HEK293 (cell line): ENCODE measurements at regions not wholly inside any gene's neighbourhood (a gene's known extent, or its start where the extent isn't known, plus 50 kb on each side); places are given as distances from the start of the nearest gene placed in this dataset.
"Not testable (repeated sequence)": the region's sequence is repeated elsewhere in the genome, so short reads cannot be mapped to it uniquely, and the experiment has no call there.

ENCODE experiments used
- CTCF ChIA-PET: fragments of 350-600 bp; formaldehyde crosslinking; extraction: SDS; loops from one replicate; lab custom pipeline; 2021; ENCODE audit warnings: antibody characterized with exemption; lab: Yijun Ruan, JAX
- POLR2A ChIA-PET: fragments of 300-600 bp; formaldehyde crosslinking; extraction: SDS; loops from one replicate; lab custom pipeline; 2020; ENCODE audit warnings: antibody characterized with exemption, inconsistent platforms; lab: Yijun Ruan, JAX
- H3K27ac ChIP-seq: fragments of 200-500 bp; sonication (Bioruptor generic); 2 replicates; pipeline ENCODE4 v1.5.1; 2014; ENCODE audit warnings: low read depth, low read length, control low read depth, inconsistent platforms; ENCODE audit errors: extremely low read depth
- H3K36me3 ChIP-seq, 2 experiments: fragments of 200-500 bp in 1 of 2; sonication (Bioruptor generic) in 1 of 2; 1 replicate in 1 of 2; 2 replicates in 1 of 2; pipeline ENCODE4 v1.5.1; 2014 to 2017; ENCODE audit warnings: inconsistent platforms in 2 of 2, low read length in 2 of 2; ENCODE audit not compliant: control insufficient read depth in 2 of 2, insufficient read depth in 1 of 2
- H3K4me1 ChIP-seq: fragments of 200-500 bp; sonication (Bioruptor generic); 2 replicates; pipeline ENCODE4 v1.5.1; 2014; ENCODE audit warnings: mild to moderate bottlenecking, low read length, inconsistent platforms; ENCODE audit not compliant: control insufficient read depth, insufficient read depth
- H3K4me3 ChIP-seq: 2 replicates; pipeline ENCODE4 v1.5.1; 2011; ENCODE audit warnings: low read depth, mild to moderate bottlenecking, control low read depth, low read length, moderate library complexity
- H3K9me3 ChIP-seq: fragments of 200-500 bp; sonication (Bioruptor generic); 2 replicates; pipeline ENCODE4 v1.5.1; 2014; ENCODE audit warnings: low read depth, low read length, inconsistent platforms; ENCODE audit not compliant: control insufficient read depth, insufficient read depth
- INSM2 ChIP-seq: fragments of 450-650 bp; formaldehyde crosslinking; IDR thresholded peaks from 2 replicates; pipeline ENCODE4 v1.5.1; 2016; ENCODE audit warnings: missing biosample characterization, missing genetic modification characterization
- KLF1 ChIP-seq: fragments of 450-650 bp; formaldehyde crosslinking; IDR thresholded peaks from 2 replicates; pipeline ENCODE4 v1.5.1; 2016; ENCODE audit warnings: missing biosample characterization, missing genetic modification characterization
- OVOL3 ChIP-seq: fragments of 450-650 bp; formaldehyde crosslinking; IDR thresholded peaks from 2 replicates; pipeline ENCODE4 v1.5.1; 2016; ENCODE audit warnings: missing biosample characterization, missing genetic modification characterization
- PRDM6 ChIP-seq: fragments of 450-650 bp; formaldehyde crosslinking; IDR thresholded peaks from 2 replicates; pipeline ENCODE4 v1.5.1; 2017; ENCODE audit warnings: missing biosample characterization, missing genetic modification characterization
- SETDB1 ChIP-seq: IDR thresholded peaks from one replicate; pipeline ENCODE4 v1.6.1; 2017; ENCODE audit warnings: mild to moderate bottlenecking, low read length, moderate library complexity, mixed read lengths; ENCODE audit not compliant: insufficient read length
- SP2 ChIP-seq: fragments of 450-650 bp; formaldehyde crosslinking; IDR thresholded peaks from 2 replicates; pipeline ENCODE4 v1.5.1; 2016; ENCODE audit warnings: missing biosample characterization, missing genetic modification characterization
- SP3 ChIP-seq: fragments of 450-650 bp; formaldehyde crosslinking; IDR thresholded peaks from 2 replicates; pipeline ENCODE4 v1.5.1; 2016; ENCODE audit warnings: missing biosample characterization, missing genetic modification characterization
- TCF7L2 ChIP-seq: IDR thresholded peaks from 2 replicates; pipeline ENCODE4 v1.6.1; 2011; ENCODE audit warnings: low read depth, mild to moderate bottlenecking, inconsistent platforms, low read length, moderate library complexity, borderline replicate concordance
- ZBTB17 ChIP-seq: fragments of 450-650 bp; formaldehyde crosslinking; IDR thresholded peaks from 2 replicates; pipeline ENCODE4 v1.5.1; 2016; ENCODE audit warnings: missing biosample characterization, missing genetic modification characterization
- ZFP3 ChIP-seq: fragments of 450-650 bp; formaldehyde crosslinking; IDR thresholded peaks from 2 replicates; pipeline ENCODE4 v1.5.1; 2016; ENCODE audit warnings: low read depth, missing biosample characterization, missing genetic modification characterization
- ZFP37 ChIP-seq: fragments of 450-650 bp; formaldehyde crosslinking; IDR thresholded peaks from 2 replicates; pipeline ENCODE4 v1.5.1; 2016; ENCODE audit warnings: missing biosample characterization, missing genetic modification characterization
- ZNF114 ChIP-seq: fragments of 450-650 bp; formaldehyde crosslinking; IDR thresholded peaks from 2 replicates; pipeline ENCODE4 v1.5.0; 2017; ENCODE audit warnings: missing biosample characterization, missing genetic modification characterization
- ZNF121 ChIP-seq: fragments of 450-650 bp; formaldehyde crosslinking; IDR thresholded peaks from 2 replicates; pipeline ENCODE4 v1.5.1; 2016; ENCODE audit warnings: missing biosample characterization, missing genetic modification characterization
- ZNF140 ChIP-seq: fragments of 450-650 bp; formaldehyde crosslinking; IDR thresholded peaks from 2 replicates; pipeline ENCODE4 v1.5.1; 2016; ENCODE audit warnings: missing biosample characterization, missing genetic modification characterization
- ZNF146 ChIP-seq: fragments of 450-650 bp; formaldehyde crosslinking; IDR thresholded peaks from 2 replicates; pipeline ENCODE4 v1.5.1; 2016; ENCODE audit warnings: missing biosample characterization, missing genetic modification characterization
- ZNF155 ChIP-seq: fragments of 450-650 bp; formaldehyde crosslinking; IDR thresholded peaks from 2 replicates; pipeline ENCODE4 v1.5.1; 2016; ENCODE audit warnings: missing biosample characterization, missing genetic modification characterization
- ZNF26 ChIP-seq: fragments of 450-650 bp; formaldehyde crosslinking; IDR thresholded peaks from 2 replicates; pipeline ENCODE4 v1.5.1; 2016; ENCODE audit warnings: missing biosample characterization, missing genetic modification characterization
- ZNF404 ChIP-seq: fragments of 450-650 bp; formaldehyde crosslinking; IDR thresholded peaks from 2 replicates; pipeline ENCODE4 v1.5.1; 2017; ENCODE audit warnings: missing biosample characterization, missing genetic modification characterization
- ZNF514 ChIP-seq: fragments of 450-650 bp; formaldehyde crosslinking; IDR thresholded peaks from 2 replicates; pipeline ENCODE4 v1.5.1; 2016; ENCODE audit warnings: missing biosample characterization, missing genetic modification characterization
- ZNF560 ChIP-seq: fragments of 450-650 bp; formaldehyde crosslinking; IDR thresholded peaks from 2 replicates; pipeline ENCODE4 v1.5.1; 2017; ENCODE audit warnings: missing biosample characterization, missing genetic modification characterization, borderline replicate concordance
- ZNF571 ChIP-seq: fragments of 450-650 bp; formaldehyde crosslinking; IDR thresholded peaks from 2 replicates; pipeline ENCODE4 v1.5.0; 2017; ENCODE audit warnings: missing biosample characterization, missing genetic modification characterization
- ZNF585B ChIP-seq: fragments of 450-650 bp; formaldehyde crosslinking; IDR thresholded peaks from 2 replicates; pipeline ENCODE4 v1.5.1; 2016; ENCODE audit warnings: missing biosample characterization, missing genetic modification characterization
- ZNF707 ChIP-seq: fragments of 450-650 bp; formaldehyde crosslinking; IDR thresholded peaks from 2 replicates; pipeline ENCODE4 v1.5.1; 2016; ENCODE audit warnings: missing biosample characterization, missing genetic modification characterization
- ZNF830 ChIP-seq: fragments of 450-650 bp; IDR thresholded peaks from 2 replicates; pipeline ENCODE4 v1.5.0; 2018; ENCODE audit warnings: missing biosample characterization, missing genetic modification characterization, low read depth, mild to moderate bottlenecking, moderate library complexity

- not testable (repeated sequence) for H3K36me3 ChIP-seq, H3K27ac ChIP-seq
- peak; percentile 81 for TF ChIP-seq ZNF585B
- TF ChIP-seq, all 188 proteins: peak for 1; not testable (repeated sequence) for 187
- CTCF ChIA-PET, POLR2A ChIA-PET, H3K4me3 ChIP-seq, H3K9me3 ChIP-seq, H3K4me1 ChIP-seq: not testable (repeated sequence)
Observed at GRCh38 chr15:95700692-95701091, 629.8 kb upstream of the NR2F2 start.

- POLR2A ChIA-PET, result no interaction called here
- Histone ChIP-seq H3K4me1 (no peaks in the 10 kb centered on the region), H3K27ac (no peak overlapping the region), H3K36me3 (no peaks in the 10 kb centered on the region), H3K9me3 (no peaks in the 10 kb centered on the region), H3K4me3 (no peak overlapping the region)
- CTCF ChIA-PET, result no interaction called here
- TF ChIP-seq ZBTB17 (tag by site-specific recombination) (no peak), KLF1 (no peak), ZNF707 (tag by site-specific recombination) (peak; percentile 94), SP3 (tag by site-specific recombination) (no peak), SETDB1 (peak; percentile 51), ZNF140 (tag by site-specific recombination) (no peak)
Observed at GRCh38 chr15:95701410-95701809, 629.1 kb upstream of the NR2F2 start.

GRCh38 chr15:95709959-95710695, 620.4 kb upstream of the NR2F2 start:
- Histone ChIP-seq H3K4me1 (no peaks in the 10 kb centered on the region), H3K9me3 (no peaks in the 10 kb centered on the region), H3K36me3 (no peaks in the 10 kb centered on the region), H3K4me3 (no peak overlapping the region), H3K27ac (no peak overlapping the region)
- ChIA-PET CTCF (no interaction called here), POLR2A (no interaction called here)
- TF ChIP-seq ZFP3 (no peak), TCF7L2 (no peak), ZNF26 (no peak), ZNF114 (tag by site-specific recombination) (no peak), INSM2 (no peak), ZNF830 (tag by site-specific recombination) (no peak), ZNF707 (tag by site-specific recombination) (no peak), ZNF560 (no peak), SP2 (tag by site-specific recombination) (no peak), KLF1 (no peak), ZNF121 (tag by site-specific recombination) (no peak), ZNF404 (no peak), PRDM6 (tag by site-specific recombination) (no peak), ZNF146 (tag by site-specific recombination) (no peak), ZFP37 (tag by site-specific recombination) (no peak), ZNF571 (tag by site-specific recombination) (no peak), ZNF155 (tag by site-specific recombination) (no peak), ZNF514 (tag by site-specific recombination) (no peak), OVOL3 (tag by site-specific recombination) (no peak), SETDB1 (no peak)
